Neural cell (in vitro differentiated cells): ENCODE measurements at regions not wholly inside any gene's neighbourhood (a gene's known extent, or its start where the extent isn't known, plus 50 kb on each side); places are given as distances from the start of the nearest gene placed in this dataset.

Experiments used
- H2AFZ ChIP-seq: fragments of 200-600, 300-800 bp; sonication (generic), shearing (Covaris generic); 2 replicates; pipeline ENCODE4 v1.6.0; 2014; ENCODE audit warnings: low read depth, mild to moderate bottlenecking, antibody characterized with exemption, low read length, moderate library complexity
- H3F3A ChIP-seq: fragments of 200-600 bp; shearing (Covaris generic); 2 replicates; pipeline ENCODE4 v1.6.1; 2016; ENCODE audit warnings: mild to moderate bottlenecking, moderate library complexity, mixed read lengths, antibody characterized with exemption, low read length; ENCODE audit not compliant: insufficient read depth, poor library complexity, severe bottlenecking
- H3K27ac ChIP-seq: fragments of 200-600, 300-800 bp; sonication (generic), shearing (Covaris generic); 2 replicates; pipeline ENCODE4 v1.5.1; 2014; ENCODE audit warnings: mild to moderate bottlenecking, low read length, moderate library complexity
- H3K27me3 ChIP-seq: fragments of 300-800, 200-600 bp; sonication (generic), shearing (Covaris generic); 2 replicates; pipeline ENCODE4 v1.6.0; 2014; ENCODE audit warnings: mild to moderate bottlenecking, low read depth, low read length, moderate library complexity; ENCODE audit not compliant: insufficient read depth
- H3K36me3 ChIP-seq: fragments of 300-800, 200-600 bp; sonication (generic), shearing (Covaris generic); 2 replicates; pipeline ENCODE4 v1.5.1; 2014; ENCODE audit warnings: mild to moderate bottlenecking, antibody characterized with exemption, low read length, moderate library complexity; ENCODE audit not compliant: insufficient read depth
- H3K4me2 ChIP-seq: fragments of 300-800, 200-600 bp; sonication (generic), shearing (Covaris generic); 2 replicates; pipeline ENCODE4 v1.6.0; 2014; ENCODE audit warnings: mild to moderate bottlenecking, low read length
- H3K4me3 ChIP-seq: fragments of 300-800, 200-600 bp; sonication (generic), shearing (Covaris generic); 2 replicates; pipeline ENCODE4 v1.5.1; 2014; ENCODE audit warnings: mild to moderate bottlenecking, low read length, moderate library complexity
- H3K79me2 ChIP-seq: fragments of 200-600 bp; shearing (Covaris generic); replicated peaks from 2 replicates; pipeline ENCODE4 v1.6.0; 2014; ENCODE audit warnings: mild to moderate bottlenecking, low read length, moderate library complexity; ENCODE audit not compliant: insufficient read depth
- H3K9ac ChIP-seq: fragments of 300-800, 200-600 bp; sonication (generic), shearing (Covaris generic); 2 replicates; pipeline ENCODE4 v1.6.1; 2016; ENCODE audit warnings: mild to moderate bottlenecking, low read length, mixed read lengths
- H3K9me2 ChIP-seq: fragments of 200-600 bp; shearing (Covaris generic); 2 replicates; pipeline ENCODE4 v1.6.1; 2016; ENCODE audit warnings: mild to moderate bottlenecking, low read length, mixed read lengths; ENCODE audit not compliant: insufficient read depth
- H3K9me3 ChIP-seq: fragments of 200-600, 300-800 bp; sonication (generic), shearing (Covaris generic); 2 replicates; pipeline ENCODE4 v1.6.1; 2016; ENCODE audit warnings: mild to moderate bottlenecking, mixed run types, low read length, moderate library complexity, mixed read lengths
- H4K20me1 ChIP-seq: fragments of 200-600 bp; shearing (Covaris generic); 2 replicates; pipeline ENCODE4 v1.6.1; 2016; ENCODE audit warnings: mild to moderate bottlenecking, mixed run types; ENCODE audit not compliant: insufficient read depth
- CTCF ChIP-seq: fragments of 450-650 bp; IDR thresholded peaks from 2 replicates; pipeline ENCODE4 v1.5.1; 2014; ENCODE audit warnings: antibody characterized with exemption, mild to moderate bottlenecking, moderate library complexity; ENCODE audit not compliant: poor library complexity, severe bottlenecking
- EP300 ChIP-seq: fragments of 450-650 bp; conservative IDR thresholded peaks from 2 replicates; pipeline ENCODE4 v1.6.1; 2014; ENCODE audit warnings: antibody characterized with exemption, mild to moderate bottlenecking, moderate library complexity; ENCODE audit not compliant: poor library complexity, severe bottlenecking
- EZH2 ChIP-seq: fragments of 200-600, 300-800 bp; shearing (Covaris generic), sonication (generic); IDR thresholded peaks from 2 replicates; pipeline ENCODE4 v1.6.1; 2014; ENCODE audit warnings: antibody characterized with exemption, low read length, borderline replicate concordance, mild to moderate bottlenecking; ENCODE audit not compliant: insufficient read depth, poor library complexity, severe bottlenecking
- MXI1 ChIP-seq: fragments of 450-650 bp; conservative IDR thresholded peaks from 2 replicates; pipeline ENCODE4 v1.6.1; 2014; ENCODE audit warnings: antibody characterized with exemption, mild to moderate bottlenecking; ENCODE audit not compliant: poor library complexity, severe bottlenecking
- POLR2AphosphoS5 ChIP-seq: IDR thresholded peaks from 2 replicates; pipeline ENCODE4 v1.6.1; 2012
- RAD21 ChIP-seq: fragments of 450-650 bp; conservative IDR thresholded peaks from 2 replicates; pipeline ENCODE4 v1.6.1; 2014; ENCODE audit warnings: antibody characterized with exemption, mild to moderate bottlenecking, moderate library complexity
- REST ChIP-seq: IDR thresholded peaks from 2 replicates; pipeline ENCODE4 v1.6.1; 2012; ENCODE audit warnings: borderline replicate concordance
- TAF1 ChIP-seq: IDR thresholded peaks from 2 replicates; pipeline ENCODE4 v1.6.1; 2012; ENCODE audit warnings: low read depth

DNA sequence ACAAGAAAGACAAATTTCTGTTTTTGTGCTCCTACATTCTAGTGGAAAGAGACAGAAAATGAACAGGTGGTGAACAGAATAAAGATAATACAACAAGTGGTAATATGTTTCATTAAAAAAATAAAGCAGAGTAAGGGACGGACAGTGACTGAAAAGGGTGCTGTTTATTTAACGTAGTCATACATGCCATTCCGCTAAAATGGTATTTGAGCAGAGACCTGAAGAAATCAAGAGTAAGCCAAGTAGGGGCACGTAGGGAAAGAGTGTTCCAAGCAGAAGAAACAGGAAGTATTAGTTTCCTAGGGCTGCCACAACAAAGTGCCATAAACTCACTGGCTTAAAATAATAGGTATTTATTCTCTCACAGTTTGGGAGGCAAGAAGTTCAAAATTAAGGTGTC is 65.6 kb upstream of the KCTD3 start:
- Histone ChIP-seq H3F3A (no peaks in the 10 kb centered on the region), H3K4me2 (no peak overlapping the region), H3K79me2 (no peaks in the 10 kb centered on the region), H3K9ac (no peak overlapping the region), H3K27me3 (no peaks in the 10 kb centered on the region), H3K9me2 (no peaks in the 10 kb centered on the region), H3K4me3 (no peak overlapping the region), H4K20me1 (no peaks in the 10 kb centered on the region), H3K36me3 (no peaks in the 10 kb centered on the region), H2AFZ (no peak overlapping the region), H3K27ac (no peak overlapping the region), H3K9me3 (no peaks in the 10 kb centered on the region)
- no peak for TF ChIP-seq RAD21
- TF ChIP-seq POLR2AphosphoS5: no peak
- no peak for TF ChIP-seq MXI1
- no peak for TF ChIP-seq CTCF
- no peak for TF ChIP-seq EP300

DNA sequence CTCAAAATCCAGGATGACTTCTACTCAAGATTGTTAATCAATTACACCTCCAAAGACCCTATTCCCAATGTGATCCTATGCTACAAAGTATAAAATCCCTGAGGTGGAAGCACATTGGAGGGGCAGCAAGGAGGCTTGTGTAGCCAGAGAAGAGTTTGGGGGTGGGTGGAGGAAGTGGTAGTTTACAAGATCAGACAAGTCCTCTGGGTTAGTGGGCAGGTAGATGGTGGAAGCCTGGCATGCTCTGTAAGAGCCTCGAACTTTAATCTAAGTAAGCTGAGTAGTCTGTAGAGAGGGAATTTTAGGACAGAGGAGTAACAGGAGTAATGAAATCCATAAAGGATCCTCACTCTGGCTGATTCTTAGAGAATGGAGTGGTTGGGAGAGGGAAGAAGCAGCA is 65.0 kb upstream of the KCTD3 start:
- Histone ChIP-seq H3F3A (no peaks in the 10 kb centered on the region), H3K27me3 (no peaks in the 10 kb centered on the region), H3K27ac (no peak overlapping the region), H3K9me2 (no peaks in the 10 kb centered on the region), H3K9ac (no peak overlapping the region), H3K4me2 (no peak overlapping the region), H3K36me3 (no peaks in the 10 kb centered on the region), H4K20me1 (no peaks in the 10 kb centered on the region), H2AFZ (no peak overlapping the region), H3K79me2 (no peaks in the 10 kb centered on the region), H3K4me3 (no peak overlapping the region), H3K9me3 (no peaks in the 10 kb centered on the region)
- no peak for TF ChIP-seq REST
- TF ChIP-seq EZH2: no peak
- TF ChIP-seq EP300: no peak
- no peak for TF ChIP-seq TAF1
- TF ChIP-seq MXI1: no peak
- TF ChIP-seq RAD21: no peak

DNA sequence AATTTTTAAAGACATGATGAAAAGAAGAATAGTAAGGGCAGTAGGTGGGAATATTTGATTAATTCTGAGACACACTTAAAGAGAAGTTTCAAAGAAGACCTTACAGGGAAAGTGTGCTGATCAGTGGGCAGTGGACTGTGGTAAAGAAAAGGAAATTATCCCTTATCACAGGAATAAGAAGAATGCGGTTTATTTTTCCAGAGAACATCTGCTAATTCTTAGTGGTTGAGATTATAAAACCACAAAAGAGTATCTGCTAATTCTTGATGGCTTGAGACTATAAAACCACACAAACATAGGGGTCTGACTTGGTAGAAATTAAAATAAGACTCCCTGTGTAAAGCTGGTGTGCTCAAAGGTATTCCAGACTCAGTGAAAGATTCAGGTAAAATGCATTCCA is 60.0 kb upstream of the KCTD3 start:
- H3K79me2 ChIP-seq: no peaks in the 10 kb centered on the region

More for the DNA sequence above, 60.0 kb upstream of the KCTD3 start:
- no peak overlapping the region for H3K4me2 ChIP-seq
- H3K27me3 ChIP-seq: no peaks in the 10 kb centered on the region
- no peak overlapping the region for H3K4me3 ChIP-seq
- H4K20me1 ChIP-seq: no peaks in the 10 kb centered on the region
- H3K36me3 ChIP-seq: no peaks in the 10 kb centered on the region
- H3K9ac ChIP-seq: no peak overlapping the region
- no peak overlapping the region for H3K27ac ChIP-seq
- no peak for TF ChIP-seq MXI1
- H3F3A ChIP-seq: no peaks in the 10 kb centered on the region
- no peaks in the 10 kb centered on the region for H3K9me3 ChIP-seq
- no peaks in the 10 kb centered on the region for H3K9me2 ChIP-seq
- no peak overlapping the region for H2AFZ ChIP-seq
